Lower leg skin (tissue), 4 donors: ENCODE measurements at regions not wholly inside any gene's neighbourhood (a gene's known extent, or its start where the extent isn't known, plus 50 kb on each side); places are given as distances from the start of the nearest gene placed in this dataset.

Experiments used
- DNase-seq, 2 donors: peaks; one replicate each; pipeline ENCODE4 v3.0.0-alpha.2; 2019; ENCODE audit warnings: low spot score in 2 of 2
- H3K4me3 ChIP-seq: fragments of 200-600 bp; sonication (generic); 2 replicates; pipeline ENCODE4 v1.5.1; 2017; ENCODE audit warnings: mild to moderate bottlenecking, low read depth; ENCODE audit not compliant: poor library complexity, severe bottlenecking
- POLR2A ChIP-seq, 2 donors: fragments of 450-650 bp; IDR thresholded peaks; one replicate each; pipeline ENCODE4 v1.6.1; 2016 to 2017; ENCODE audit warnings: antibody characterized with exemption in 2 of 2, mild to moderate bottlenecking in 1 of 2, moderate library complexity in 1 of 2
- WGBS, 2 donors: methylation state at CpG; one replicate each; pipeline ENCODE4 v1.1.5; 2018; 5-methylcytosine and 5-hydroxymethylcytosine counted together
- intact Hi-C: fragments of 100-400 bp; cut with DNase I; formaldehyde crosslinking; loops from one replicate; pipeline ENCODE4 v1.15.0; 2023; ENCODE audit warnings: low total_unique reads
- TF ChIP-seq, protein P1 (sequence below), 3 donors: fragments of 450-650 bp; IDR thresholded peaks; one replicate each; pipeline ENCODE4 v1.5.1; 2016; ENCODE audit warnings: antibody characterized with exemption in 3 of 3, mild to moderate bottlenecking in 3 of 3, moderate library complexity in 2 of 3

DNA sequence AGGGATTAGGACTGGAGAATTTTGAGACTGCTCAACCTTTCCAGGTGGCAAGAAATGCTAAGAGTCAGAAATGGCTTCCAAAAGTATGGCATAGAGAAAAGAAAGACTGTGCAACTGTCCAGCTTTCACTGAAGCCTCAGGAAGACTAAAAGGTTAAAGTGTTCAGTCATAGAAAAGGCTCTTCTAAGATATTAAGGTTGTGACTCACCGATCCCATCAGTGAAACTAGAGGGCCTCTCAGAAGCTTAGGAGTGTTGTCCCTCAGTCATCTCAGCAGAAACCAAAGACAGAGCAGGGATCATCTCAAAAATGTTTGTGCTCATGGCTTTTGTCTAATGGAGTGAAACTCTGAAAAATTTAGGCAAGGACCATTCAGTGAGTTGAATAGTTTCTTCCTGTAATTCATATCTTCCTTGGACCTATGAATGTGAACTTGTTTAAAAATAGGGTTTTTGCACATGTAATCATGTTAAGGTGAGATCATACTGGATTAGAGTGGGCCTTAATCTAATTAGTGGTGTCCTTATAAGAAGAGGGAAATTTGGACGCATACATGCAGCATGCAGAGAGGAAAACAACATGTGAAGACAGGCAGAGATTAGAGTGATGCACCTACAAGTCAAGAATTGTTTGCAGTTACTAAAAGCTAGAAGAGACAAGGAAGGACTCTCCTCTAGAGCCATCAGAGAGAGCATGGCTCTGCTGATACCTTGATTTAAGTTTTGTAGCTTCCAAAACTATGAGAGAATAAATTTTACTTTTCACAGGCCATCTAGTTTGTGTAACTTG is 71.3 kb downstream of the RPE65 start:
- 50 to 57% methylated on average over 2 of the region's 2 CpGs for WGBS, 2 donors
- no peak for DNase-seq
- intact Hi-C loops = no loop called here
- no peak for TF ChIP-seq POLR2A (IDR thresholded peaks at IDR 0.05)
- TF ChIP-seq, protein P1, sequence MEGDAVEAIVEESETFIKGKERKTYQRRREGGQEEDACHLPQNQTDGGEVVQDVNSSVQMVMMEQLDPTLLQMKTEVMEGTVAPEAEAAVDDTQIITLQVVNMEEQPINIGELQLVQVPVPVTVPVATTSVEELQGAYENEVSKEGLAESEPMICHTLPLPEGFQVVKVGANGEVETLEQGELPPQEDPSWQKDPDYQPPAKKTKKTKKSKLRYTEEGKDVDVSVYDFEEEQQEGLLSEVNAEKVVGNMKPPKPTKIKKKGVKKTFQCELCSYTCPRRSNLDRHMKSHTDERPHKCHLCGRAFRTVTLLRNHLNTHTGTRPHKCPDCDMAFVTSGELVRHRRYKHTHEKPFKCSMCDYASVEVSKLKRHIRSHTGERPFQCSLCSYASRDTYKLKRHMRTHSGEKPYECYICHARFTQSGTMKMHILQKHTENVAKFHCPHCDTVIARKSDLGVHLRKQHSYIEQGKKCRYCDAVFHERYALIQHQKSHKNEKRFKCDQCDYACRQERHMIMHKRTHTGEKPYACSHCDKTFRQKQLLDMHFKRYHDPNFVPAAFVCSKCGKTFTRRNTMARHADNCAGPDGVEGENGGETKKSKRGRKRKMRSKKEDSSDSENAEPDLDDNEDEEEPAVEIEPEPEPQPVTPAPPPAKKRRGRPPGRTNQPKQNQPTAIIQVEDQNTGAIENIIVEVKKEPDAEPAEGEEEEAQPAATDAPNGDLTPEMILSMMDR (IDR thresholded peaks at IDR 0.05) = no peak
- H3K4me3 ChIP-seq = no peak overlapping the region

DNA sequence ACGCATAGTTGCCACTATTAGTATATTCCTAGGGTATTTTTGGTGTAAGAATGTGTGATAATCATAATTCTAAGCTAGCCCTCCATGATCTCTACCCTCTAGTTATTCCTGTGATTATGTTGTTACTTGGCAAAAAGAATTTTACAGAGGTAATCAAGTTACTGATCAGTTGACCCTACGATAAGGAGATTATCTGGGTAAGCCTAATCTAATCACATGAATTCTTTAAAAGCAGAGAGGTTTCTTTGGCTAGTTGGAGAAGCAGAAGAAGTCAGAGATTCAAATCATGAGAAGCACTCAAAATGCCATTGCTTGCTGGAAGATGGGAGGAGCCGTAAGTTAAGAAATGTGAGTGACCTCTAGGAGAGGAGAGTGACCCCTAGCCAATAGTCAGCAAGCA is 72.7 kb downstream of the RPE65 start:
- H3K4me3 ChIP-seq = no peak overlapping the region
- DNase-seq = no peak
- WGBS, 2 donors = 82 to 93% methylated on average over 3 of the region's 3 CpGs
- intact Hi-C loops = no loop called here
- TF ChIP-seq, protein P1 (IDR thresholded peaks at IDR 0.05) = no peak
- TF ChIP-seq POLR2A (IDR thresholded peaks at IDR 0.05) = no peak

DNA sequence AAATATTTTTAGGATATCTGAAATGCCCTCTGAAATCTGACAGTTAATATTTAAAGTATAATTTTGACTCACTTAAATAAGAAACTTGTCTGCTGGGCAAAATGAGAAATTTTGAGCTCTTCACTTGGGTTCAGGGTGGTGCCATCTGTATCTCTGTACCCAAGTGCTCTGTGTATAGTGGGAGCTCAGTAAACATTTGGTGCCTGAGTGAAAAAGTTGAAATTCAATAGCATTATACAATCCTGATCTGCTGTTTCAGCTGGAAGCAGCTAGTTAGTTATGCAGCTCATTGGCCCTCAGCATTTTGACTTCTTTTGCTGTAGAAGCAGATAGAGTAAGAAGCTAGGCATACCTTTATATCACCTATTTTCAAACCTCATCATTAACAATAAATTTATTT is 73.3 kb downstream of the RPE65 start:
- no peak for TF ChIP-seq POLR2A (IDR thresholded peaks at IDR 0.05)
- TF ChIP-seq, protein P1 (IDR thresholded peaks at IDR 0.05) = no peak
- no peak for DNase-seq
- no peak overlapping the region for H3K4me3 ChIP-seq
- intact Hi-C loops = no loop called here

DNA sequence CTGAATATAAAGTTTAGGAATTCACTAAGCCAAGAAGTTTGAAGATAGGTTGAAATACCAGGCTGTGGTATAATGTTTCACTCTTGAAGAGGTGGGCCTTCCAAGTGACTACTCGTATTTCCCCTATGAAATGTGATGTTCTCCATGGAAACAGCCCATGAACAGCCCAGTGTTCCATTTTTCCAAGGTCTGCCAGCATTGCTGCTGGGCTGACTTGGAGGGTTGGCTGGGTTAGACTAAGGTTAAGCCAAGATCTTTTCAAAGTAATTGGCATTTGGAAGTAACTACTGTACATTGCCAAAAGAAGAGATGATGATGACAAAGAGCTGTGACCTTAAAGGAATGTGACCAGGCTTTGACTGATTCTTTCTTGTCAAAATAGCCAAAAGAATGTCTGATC is 73.8 kb downstream of the RPE65 start:
- no peak for DNase-seq
- WGBS, 2 donors = 17 to 45% methylated on average over 1 of the region's 1 CpG
- H3K4me3 ChIP-seq = no peak overlapping the region
- TF ChIP-seq, protein P1 (IDR thresholded peaks at IDR 0.05) = no peak
- TF ChIP-seq POLR2A (IDR thresholded peaks at IDR 0.05) = no peak
- intact Hi-C loops = no loop called here

DNA sequence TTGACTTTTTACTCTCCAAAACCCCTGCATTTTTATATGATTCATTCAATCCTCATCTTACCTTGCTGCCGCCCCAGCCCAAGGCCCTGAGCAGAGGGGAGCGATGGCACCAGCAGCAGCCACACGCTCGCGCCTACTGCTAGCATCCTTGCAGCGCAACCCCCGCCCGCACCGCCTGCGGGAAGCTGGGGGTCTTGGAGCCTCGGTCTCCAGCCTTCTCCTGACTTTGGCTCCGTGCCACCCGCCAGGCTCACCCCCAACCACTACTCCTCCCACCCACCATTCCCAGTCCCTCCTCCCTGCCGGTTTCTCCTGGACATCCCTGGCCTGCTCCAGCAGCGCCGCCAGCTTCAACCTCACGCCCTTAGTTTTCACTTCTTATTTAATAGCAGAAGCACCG is 76.6 kb downstream of the RPE65 start:
- no peak for DNase-seq
- no peak overlapping the region for H3K4me3 ChIP-seq
- intact Hi-C loops = no loop called here
- TF ChIP-seq, protein P1 (IDR thresholded peaks at IDR 0.05) = no peak
- no peak for TF ChIP-seq POLR2A (IDR thresholded peaks at IDR 0.05)
- WGBS, 2 donors = 96 to 98% methylated on average over 18 of the region's 18 CpGs

DNA sequence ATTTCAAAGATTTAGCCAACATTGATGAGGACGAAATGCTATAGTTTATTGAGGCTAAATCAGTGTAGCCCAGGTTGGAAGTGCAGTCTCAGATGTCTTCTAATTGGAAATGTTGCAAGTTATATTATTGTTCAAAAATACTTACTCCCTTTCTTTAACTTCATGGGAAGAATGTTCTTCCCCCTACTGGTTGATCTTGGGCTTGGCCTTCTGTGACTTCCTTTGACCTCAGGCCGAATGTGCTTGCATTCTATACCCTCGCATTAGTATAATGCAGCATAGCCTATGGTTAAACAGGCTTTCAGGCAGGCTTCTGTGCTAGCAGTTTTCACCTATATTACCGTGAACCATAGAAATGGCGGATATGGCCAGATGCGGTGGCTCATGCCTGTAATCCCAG is 77.3 kb downstream of the RPE65 start:
- WGBS, 2 donors = 90 to 91% methylated on average over 6 of the region's 6 CpGs
- no peak overlapping the region for H3K4me3 ChIP-seq
- DNase-seq = no peak
- intact Hi-C loops = no loop called here
- TF ChIP-seq, protein P1 (IDR thresholded peaks at IDR 0.05) = no peak
- TF ChIP-seq POLR2A (IDR thresholded peaks at IDR 0.05) = no peak
